ENCODE measurements at regions not wholly inside any gene's neighbourhood (a gene's known extent, or its start where the extent isn't known, plus 50 kb on each side); places are given as distances from the start of the nearest gene placed in this dataset.

- peak; percentile 1 for DNase-seq (ENCODE audit: low read depth)
Measured at GRCh38 chr10:10564081-10564794, 453.4 kb upstream of the CELF2 start.

GRCh38 chr10:10576937-10577336 is 440.7 kb upstream of the CELF2 start:
- no peak for DNase-seq (ENCODE audit: low read depth)

- DNase-seq (ENCODE audit: low read depth): no peak
Measured at GRCh38 chr10:10579709-10580108, 438.0 kb upstream of the CELF2 start.

GRCh38 chr10:10584161-10584560 is 433.5 kb upstream of the CELF2 start:
- DNase-seq (ENCODE audit: low read depth): no peak

GRCh38 chr10:10587744-10588393 is 429.8 kb upstream of the CELF2 start:
- no peak for DNase-seq (ENCODE audit: low read depth)

- peak; percentile 8 for DNase-seq (ENCODE audit: low read depth)
Measured at GRCh38 chr10:10589540-10590303, 427.9 kb upstream of the CELF2 start.

- DNase-seq (ENCODE audit: low read depth): no peak
Measured at GRCh38 chr10:10591715-10592341, 425.8 kb upstream of the CELF2 start.

GRCh38 chr10:10596256-10596655 is 421.4 kb upstream of the CELF2 start:
- DNase-seq (ENCODE audit: low read depth): no peak

- DNase-seq (ENCODE audit: low read depth): no peak
Measured at GRCh38 chr10:10598297-10598696, 419.4 kb upstream of the CELF2 start.

GRCh38 chr10:10600004-10600403 is 417.7 kb upstream of the CELF2 start:
- DNase-seq (ENCODE audit: low read depth): no peak

GRCh38 chr10:10605551-10606081 is 412.1 kb upstream of the CELF2 start:
- no peak for DNase-seq (ENCODE audit: low read depth)

GRCh38 chr10:10609379-10609955 is 408.2 kb upstream of the CELF2 start:
- no peak for DNase-seq (ENCODE audit: low read depth)

- DNase-seq (ENCODE audit: low read depth): no peak
Measured at GRCh38 chr10:10610171-10610570, 407.5 kb upstream of the CELF2 start.

GRCh38 chr10:10612151-10612550 is 405.5 kb upstream of the CELF2 start:
- DNase-seq (ENCODE audit: low read depth): no peak

GRCh38 chr10:10613656-10614244 is 403.9 kb upstream of the CELF2 start:
- DNase-seq (ENCODE audit: low read depth): no peak

GRCh38 chr10:10617686-10618085 is 400.0 kb upstream of the CELF2 start:
- no peak for DNase-seq (ENCODE audit: low read depth)

GRCh38 chr10:10618139-10618538 is 399.5 kb upstream of the CELF2 start:
- no peak for DNase-seq (ENCODE audit: low read depth)

- no peak for DNase-seq (ENCODE audit: low read depth)
Measured at GRCh38 chr10:10623958-10624566, 393.6 kb upstream of the CELF2 start.

- DNase-seq (ENCODE audit: low read depth): no peak
Measured at GRCh38 chr10:10624567-10624962, 393.1 kb upstream of the CELF2 start.

- no peak for DNase-seq (ENCODE audit: low read depth)
Measured at GRCh38 chr10:10625491-10625890, 392.2 kb upstream of the CELF2 start.

GRCh38 chr10:10626734-10627133 is 390.9 kb upstream of the CELF2 start:
- no peak for DNase-seq (ENCODE audit: low read depth)

All from RPMI7951 (cell line).